Gastroesophageal sphincter (tissue), 4 donors: ENCODE measurements at regions not wholly inside any gene's neighbourhood (a gene's known extent, or its start where the extent isn't known, plus 50 kb on each side); places are given as distances from the start of the nearest gene placed in this dataset.
"Not testable (repeated sequence)": the region's sequence is repeated elsewhere in the genome, so short reads cannot be mapped to it uniquely, and the experiment has no call there.

ENCODE experiments used
- ATAC-seq: fragments of 150-250 bp; one replicate; pipeline ENCODE4 v1.9.1; 2016; ENCODE audit warnings: mild to moderate bottlenecking, moderate library complexity
- H3K27ac ChIP-seq, 4 donors: fragments of 200-600 bp; sonication (generic) in 3 of 4; 1 replicate in 3 of 4; 2 replicates in 1 of 4; pipeline ENCODE4 v1.5.1; 2016 to 2019
- H3K27me3 ChIP-seq: fragments of 200-600 bp; sonication (generic); one replicate; pipeline ENCODE4 v1.5.1; 2019
- H3K36me3 ChIP-seq, 2 donors: fragments of 200-600 bp; sonication (generic); one replicate each; pipeline ENCODE4 v1.5.1; 2019; ENCODE audit warnings: control low read depth in 1 of 2
- H3K4me1 ChIP-seq, 3 donors: fragments of 200-600 bp; sonication (generic); 1 replicate in 2 of 3; 2 replicates in 1 of 3; pipeline ENCODE4 v1.5.1; 2016 to 2019; ENCODE audit warnings: control low read depth in 2 of 3
- H3K4me3 ChIP-seq, 2 donors: fragments of 200-600 bp; sonication (generic); one replicate each; pipeline ENCODE4 v1.5.1; 2019; ENCODE audit warnings: mild to moderate bottlenecking in 1 of 2, moderate library complexity in 1 of 2
- H3K9me3 ChIP-seq, 3 donors: fragments of 200-600 bp; sonication (generic); one replicate each; pipeline ENCODE4 v1.5.1; 2017 to 2019; ENCODE audit warnings: control low read depth in 2 of 3
- CTCF ChIP-seq, 4 experiments: fragments of 200-600 bp in 2 of 4; fragments of 450-650 bp in 2 of 4; sonication (generic) in 1 of 4; IDR thresholded peaks; one replicate each; pipeline ENCODE4 v1.5.1; 2017 to 2019; ENCODE audit warnings: antibody characterized with exemption in 4 of 4, mild to moderate bottlenecking in 2 of 4, moderate library complexity in 2 of 4
- EP300 ChIP-seq: sonication (generic); formaldehyde crosslinking; IDR thresholded peaks from one replicate; pipeline ENCODE4 v1.6.1; 2017; ENCODE audit warnings: antibody characterized with exemption, mild to moderate bottlenecking
- POLR2A ChIP-seq, 2 donors: fragments of 450-650 bp; IDR thresholded peaks; one replicate each; pipeline ENCODE4 v1.6.1; 2017; ENCODE audit warnings: antibody characterized with exemption in 2 of 2, mild to moderate bottlenecking in 2 of 2, moderate library complexity in 1 of 2
- POLR2AphosphoS5 ChIP-seq: sonication (generic); formaldehyde crosslinking; IDR thresholded peaks from one replicate; pipeline ENCODE4 v1.6.1; 2017; ENCODE audit warnings: antibody characterized with exemption
- WGBS, 2 donors: methylation state at CpG; one replicate each; pipeline ENCODE4 v1.1.5; 2018; ENCODE audit warnings: low coverage in 1 of 2; 5-methylcytosine and 5-hydroxymethylcytosine counted together

GRCh38 chr2:215787025-215787424, 226.3 kb downstream of the MREG start:
- no peaks in the 10 kb centered on the region for H3K27me3 ChIP-seq
- no peak overlapping the region for H3K4me3 ChIP-seq
- WGBS, 2 donors, result 89 to 97% methylated on average over 3 of the region's 3 CpGs
- no peak overlapping the region for H3K27ac ChIP-seq
- TF ChIP-seq CTCF (IDR thresholded peaks at IDR 0.05) (no peak), POLR2AphosphoS5 (no peak), POLR2A (IDR thresholded peaks at IDR 0.05) (no peak), EP300 (no peak)
- no peaks in the 10 kb centered on the region for H3K9me3 ChIP-seq
- ATAC-seq, result no peak
- H3K36me3 ChIP-seq, result no peaks in the 10 kb centered on the region
- peaks cover 0 to 33% (median 11%) of the 10 kb centered on the region in 3 donors for H3K4me1 ChIP-seq

- Histone ChIP-seq H3K9me3 (no peaks in the 10 kb centered on the region), H3K4me3 (no peak overlapping the region), H3K4me1 (peaks cover 0 to 45% (median 12%) of the 10 kb centered on the region in 3 donors), H3K27me3 (no peaks in the 10 kb centered on the region), H3K27ac (peak overlapping the region; percentile 74 to 76 (median 74)), H3K36me3 (no peaks in the 10 kb centered on the region)
- ATAC-seq, result peak; percentile 71
- 18 to 40% methylated on average over 1 to 3 of the region's 3 CpGs for WGBS, 2 donors
- TF ChIP-seq EP300 (no peak), POLR2AphosphoS5 (peak; percentile 76)
Observed at GRCh38 chr2:215784371-215784783, 229.0 kb downstream of the MREG start.

GRCh38 chr2:215783640-215784039, 229.7 kb downstream of the MREG start:
- H3K9me3 ChIP-seq, H3K4me3 ChIP-seq, ATAC-seq, H3K36me3 ChIP-seq, H3K27me3 ChIP-seq: not testable (repeated sequence)
- 89 to 97% methylated on average over 4 to 7 of the region's 7 CpGs for WGBS, 2 donors
- Histone ChIP-seq H3K4me1 (peaks cover 0 to 45% (median 12%) of the 10 kb centered on the region in 3 donors), H3K27ac (peak overlapping the region; percentile 60 to 76 (median 74))

GRCh38 chr2:215782965-215783364, 230.4 kb downstream of the MREG start:
- Histone ChIP-seq H3K9me3 (no peaks in the 10 kb centered on the region), H3K36me3 (no peaks in the 10 kb centered on the region), H3K27me3 (no peaks in the 10 kb centered on the region), H3K4me3 (no peak overlapping the region), H3K4me1 (peaks cover 0 to 45% (median 12%) of the 10 kb centered on the region in 3 donors), H3K27ac (peak overlapping the region; percentile 60 to 76 (median 74))
- no peak for ATAC-seq
- TF ChIP-seq POLR2AphosphoS5, result no peak
- no peak for TF ChIP-seq POLR2A (IDR thresholded peaks at IDR 0.05)
- TF ChIP-seq EP300, result no peak
- no peak for TF ChIP-seq CTCF (IDR thresholded peaks at IDR 0.05)
- 92% methylated on average over 2 of the region's 2 CpGs; no CpG with 5 or more reads in 1 of the 2 donors for WGBS, 2 donors

GRCh38 chr2:215782295-215782694, 231.1 kb downstream of the MREG start:
- ATAC-seq, result no peak
- Histone ChIP-seq H3K4me3 (no peak overlapping the region), H3K27ac (peak overlapping the region in 3 of 4 donors; percentile 60 to 74 (median 74)), H3K36me3 (no peaks in the 10 kb centered on the region), H3K4me1 (peaks cover 0 to 50% (median 12%) of the 10 kb centered on the region in 3 donors), H3K27me3 (no peaks in the 10 kb centered on the region), H3K9me3 (no peaks in the 10 kb centered on the region)
- TF ChIP-seq EP300 (no peak), CTCF (IDR thresholded peaks at IDR 0.05) (no peak), POLR2AphosphoS5 (no peak), POLR2A (IDR thresholded peaks at IDR 0.05) (no peak)
- 100% methylated on average over 1 of the region's 1 CpG for WGBS, 2 donors

GRCh38 chr2:215780907-215781685, 232.3 kb downstream of the MREG start:
- H3K27me3 ChIP-seq, result no peaks in the 10 kb centered on the region
- H3K4me1 ChIP-seq, result peaks cover 0 to 56% (median 12%) of the 10 kb centered on the region in 3 donors
- no peak overlapping the region for H3K4me3 ChIP-seq
- H3K36me3 ChIP-seq, result no peaks in the 10 kb centered on the region
- WGBS, 2 donors, result 29 to 35% methylated on average over 3 of the region's 3 CpGs
- TF ChIP-seq EP300, result no peak
- TF ChIP-seq CTCF (IDR thresholded peaks at IDR 0.05), result no peak
- TF ChIP-seq POLR2A (IDR thresholded peaks at IDR 0.05), result no peak
- TF ChIP-seq POLR2AphosphoS5, result no peak
- no peaks in the 10 kb centered on the region for H3K9me3 ChIP-seq
- no peak for ATAC-seq
- peak overlapping the region in 2 of 4 donors; percentile 3 to 74 for H3K27ac ChIP-seq
